ENCODE measurements at regions not wholly inside any gene's neighbourhood (a gene's known extent, or its start where the extent isn't known, plus 50 kb on each side); places are given as distances from the start of the nearest gene placed in this dataset.

DNA sequence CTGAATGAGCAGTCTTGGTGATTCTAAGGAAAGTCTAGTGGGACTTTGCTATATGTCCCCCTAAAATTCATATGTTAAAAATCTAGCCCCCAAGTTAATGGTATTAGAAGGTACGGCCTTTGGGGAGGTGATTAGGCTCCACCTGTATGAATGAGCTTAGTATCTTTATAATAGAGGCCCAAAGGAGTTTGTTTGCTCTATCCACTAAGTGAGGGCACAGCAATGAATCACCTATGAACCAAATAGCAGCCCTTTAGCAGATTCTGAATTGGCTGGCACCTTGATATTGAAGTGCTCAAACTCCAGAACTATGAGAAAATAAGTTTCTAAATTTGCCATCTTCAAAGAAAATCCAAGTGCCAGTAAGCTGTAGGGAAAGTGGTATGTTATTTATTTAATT is 187.9 kb downstream of the SUCNR1 start:
- Histone ChIP-seq H3K9ac (ENCODE audit: low read length) (no peak overlapping the region), H3K9me3 (replicated peaks; ENCODE audit: insufficient read depth, low read length) (no peaks in the 10 kb centered on the region), H2AFZ (ENCODE audit: low read length) (no peak overlapping the region), H3K27ac (ENCODE audit: low read length) (no peak overlapping the region), H3F3A (ENCODE audit: insufficient read depth, low read length) (no peaks in the 10 kb centered on the region), H3K27me3 (replicated peaks; ENCODE audit: insufficient read depth, low read length) (no peaks in the 10 kb centered on the region), H3K79me2 (ENCODE audit: low read length) (no peaks in the 10 kb centered on the region), H3K4me1 (ENCODE audit: low read length) (no peaks in the 10 kb centered on the region), H4K20me1 (ENCODE audit: insufficient read depth, low read length) (no peaks in the 10 kb centered on the region), H3K4me2 (ENCODE audit: low read depth, low read length) (no peak overlapping the region), H3K9me2 (replicated peaks; ENCODE audit: insufficient read depth, low read length) (no peaks in the 10 kb centered on the region), H3K4me3 (ENCODE audit: low read length) (no peak overlapping the region), H3K36me3 (replicated peaks; ENCODE audit: insufficient read depth, low read length) (no peaks in the 10 kb centered on the region)
- no peak for TF ChIP-seq CTCF (IDR thresholded peaks at IDR 0.05; ENCODE audit: low read length)
- TF ChIP-seq EZH2phosphoT487 (IDR thresholded peaks at IDR 0.05; ENCODE audit: low read length), result no peak
- TF ChIP-seq EZH2 (optimal IDR thresholded peaks at IDR 0.05; ENCODE audit: low read depth, low read length), result no peak
- DNase-seq, result no peak

DNA sequence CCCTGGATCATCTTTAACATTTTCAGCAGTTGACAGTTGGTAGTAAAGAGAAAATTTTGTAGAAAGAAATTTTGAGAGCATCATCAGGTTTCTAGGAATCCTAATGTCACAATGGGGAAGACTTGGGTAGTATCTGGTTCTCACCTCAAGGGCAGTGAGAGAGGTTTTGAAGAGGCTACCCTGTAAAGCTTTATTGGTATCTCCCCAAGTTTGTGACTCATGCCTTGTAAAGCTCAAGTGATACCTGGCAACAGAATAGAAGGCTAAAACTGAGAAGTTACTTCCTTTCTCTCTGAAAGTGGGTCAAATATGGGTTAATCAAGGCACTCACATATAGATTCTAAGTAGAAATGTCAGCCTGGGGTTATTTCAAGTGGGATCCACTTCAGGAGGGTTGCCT is 196.4 kb downstream of the SUCNR1 start:
- Histone ChIP-seq H3K9me3 (replicated peaks; ENCODE audit: insufficient read depth, low read length) (no peaks in the 10 kb centered on the region), H3K9ac (ENCODE audit: low read length) (no peak overlapping the region), H3K79me2 (ENCODE audit: low read length) (no peaks in the 10 kb centered on the region), H3K4me3 (ENCODE audit: low read length) (no peak overlapping the region), H2AFZ (ENCODE audit: low read length) (no peak overlapping the region), H3K9me2 (replicated peaks; ENCODE audit: insufficient read depth, low read length) (no peaks in the 10 kb centered on the region), H3K4me2 (ENCODE audit: low read depth, low read length) (no peak overlapping the region), H3K4me1 (ENCODE audit: low read length) (no peaks in the 10 kb centered on the region), H3K27ac (ENCODE audit: low read length) (no peak overlapping the region), H3F3A (ENCODE audit: insufficient read depth, low read length) (no peaks in the 10 kb centered on the region), H3K36me3 (replicated peaks; ENCODE audit: insufficient read depth, low read length) (no peaks in the 10 kb centered on the region), H3K27me3 (replicated peaks; ENCODE audit: insufficient read depth, low read length) (no peaks in the 10 kb centered on the region), H4K20me1 (ENCODE audit: insufficient read depth, low read length) (no peaks in the 10 kb centered on the region)
- TF ChIP-seq EZH2phosphoT487 (IDR thresholded peaks at IDR 0.05; ENCODE audit: low read length) (no peak), EZH2 (optimal IDR thresholded peaks at IDR 0.05; ENCODE audit: low read depth, low read length) (no peak), CTCF (IDR thresholded peaks at IDR 0.05; ENCODE audit: low read length) (no peak)
- DNase-seq, result no peak

GRCh38 chr3:152071315-152071714 is 197.4 kb upstream of the MBNL1 start:
- H3K27me3 ChIP-seq (replicated peaks; ENCODE audit: insufficient read depth, low read length), result no peaks in the 10 kb centered on the region
- H3K4me1 ChIP-seq (ENCODE audit: low read length), result no peaks in the 10 kb centered on the region
- H4K20me1 ChIP-seq (ENCODE audit: insufficient read depth, low read length), result no peaks in the 10 kb centered on the region
- no peaks in the 10 kb centered on the region for H3K9me3 ChIP-seq (replicated peaks; ENCODE audit: insufficient read depth, low read length)
- H3K27ac ChIP-seq (ENCODE audit: low read length), result no peak overlapping the region
- H3K9ac ChIP-seq (ENCODE audit: low read length), result no peak overlapping the region
- no peaks in the 10 kb centered on the region for H3K36me3 ChIP-seq (replicated peaks; ENCODE audit: insufficient read depth, low read length)
- no peak overlapping the region for H3K4me3 ChIP-seq (ENCODE audit: low read length)
- no peak for DNase-seq
- no peak overlapping the region; the same call in 1 of the 2 replicates for H3K4me2 ChIP-seq (ENCODE audit: low read depth, low read length)
- no peaks in the 10 kb centered on the region for H3K9me2 ChIP-seq (replicated peaks; ENCODE audit: insufficient read depth, low read length)
- no peak for TF ChIP-seq EZH2phosphoT487 (IDR thresholded peaks at IDR 0.05; ENCODE audit: low read length)
- no peak for TF ChIP-seq CTCF (IDR thresholded peaks at IDR 0.05; ENCODE audit: low read length)
- TF ChIP-seq EZH2 (optimal IDR thresholded peaks at IDR 0.05; ENCODE audit: low read depth, low read length), result no peak
- H3F3A ChIP-seq (ENCODE audit: insufficient read depth, low read length), result no peaks in the 10 kb centered on the region
- no peak overlapping the region for H2AFZ ChIP-seq (ENCODE audit: low read length)
- H3K79me2 ChIP-seq (ENCODE audit: low read length), result no peaks in the 10 kb centered on the region

Data from MM.1S (cell line).